MCF 10A (cell line): ENCODE measurements at regions not wholly inside any gene's neighbourhood (a gene's known extent, or its start where the extent isn't known, plus 50 kb on each side); places are given as distances from the start of the nearest gene placed in this dataset.

Experiments used
- BruUV-seq: library from RNA; stranded (reverse); fragments of 400-500 nt; replicated peaks from 2 replicates; lab custom pipeline; 2021; lab: Mats Ljungman, UMichigan
- CTCF ChIA-PET: fragments of 300-600 bp; sonication (Branson Sonifier 250); formaldehyde crosslinking; extraction: SDS; loops from one replicate; lab custom pipeline; 2021; ENCODE audit warnings: antibody characterized with exemption, inconsistent platforms; lab: Yijun Ruan, JAX
- POLR2A ChIA-PET: fragments of 300-600, 350-650 bp; sonication (Branson Sonifier 250); formaldehyde crosslinking; extraction: SDS; loops from one replicate; lab custom pipeline; 2020; ENCODE audit warnings: antibody characterized with exemption, inconsistent platforms; lab: Yijun Ruan, JAX
- DNase-seq: peaks from one replicate; pipeline ENCODE4 v3.0.0-alpha.2; 2018; ENCODE audit not compliant: unreplicated experiment
- H3K27ac Mint-ChIP-seq: one replicate; pipeline ENCODE4 v1.8.0; 2022; ENCODE audit warnings: mild to moderate bottlenecking, low read depth, mixed read lengths; ENCODE audit not compliant: unreplicated experiment
- H3K27me3 Mint-ChIP-seq: one replicate; pipeline ENCODE4 v1.8.0; 2022; ENCODE audit warnings: mixed read lengths; ENCODE audit not compliant: insufficient read depth, unreplicated experiment
- H3K36me3 Mint-ChIP-seq: one replicate; pipeline ENCODE4 v1.8.0; 2022; ENCODE audit warnings: mild to moderate bottlenecking, moderate library complexity, mixed read lengths; ENCODE audit not compliant: insufficient read depth, unreplicated experiment
- H3K4me1 Mint-ChIP-seq: one replicate; pipeline ENCODE4 v1.8.0; 2022; ENCODE audit warnings: mixed read lengths; ENCODE audit not compliant: insufficient read depth, unreplicated experiment
- H3K4me3 Mint-ChIP-seq: one replicate; pipeline ENCODE4 v1.8.0; 2022; ENCODE audit warnings: mild to moderate bottlenecking, moderate library complexity, mixed read lengths; ENCODE audit not compliant: unreplicated experiment
- H3K9me3 Mint-ChIP-seq: one replicate; pipeline ENCODE4 v1.8.0; 2022; ENCODE audit warnings: mixed read lengths; ENCODE audit not compliant: unreplicated experiment
- CTCF ChIP-seq: fragments of 200-600 bp; IDR thresholded peaks from one replicate; pipeline ENCODE4 v1.8.0; 2022; ENCODE audit warnings: antibody characterized with exemption, mild to moderate bottlenecking; ENCODE audit not compliant: unreplicated experiment
- intact Hi-C: fragments of 100-400 bp; cut with micrococcal nuclease; formaldehyde crosslinking; loops from 2 replicates; pipeline ENCODE4 v1.14.1; 2022

- Mint-ChIP-seq H3K4me1 (no peaks in the 10 kb centered on the region), H3K27me3 (no peaks in the 10 kb centered on the region), H3K36me3 (no peaks in the 10 kb centered on the region), H3K4me3 (no peak overlapping the region), H3K9me3 (peaks cover 31% of the 10 kb centered on the region), H3K27ac (no peak overlapping the region)
- ChIA-PET POLR2A (no interaction called here), CTCF (no interaction called here)
- BruUV-seq = no TSS peak
- no peak for TF ChIP-seq CTCF
- no peak for DNase-seq
- intact Hi-C loops = no loop called here
Measured at GRCh38 chr16:5762362-5762761, 664.8 kb upstream of the EEF2KMT start.

- ChIA-PET POLR2A (no interaction called here), CTCF (no interaction called here)
- Mint-ChIP-seq H3K4me1 (no peaks in the 10 kb centered on the region), H3K4me3 (no peak overlapping the region), H3K9me3 (peaks cover 32% of the 10 kb centered on the region), H3K27ac (no peak overlapping the region), H3K27me3 (no peaks in the 10 kb centered on the region), H3K36me3 (no peaks in the 10 kb centered on the region)
- no peak for TF ChIP-seq CTCF
- intact Hi-C loops = no loop called here
- no TSS peak for BruUV-seq
- no peak for DNase-seq
Measured at GRCh38 chr16:5761592-5761991, 664.0 kb upstream of the EEF2KMT start.

DNA sequence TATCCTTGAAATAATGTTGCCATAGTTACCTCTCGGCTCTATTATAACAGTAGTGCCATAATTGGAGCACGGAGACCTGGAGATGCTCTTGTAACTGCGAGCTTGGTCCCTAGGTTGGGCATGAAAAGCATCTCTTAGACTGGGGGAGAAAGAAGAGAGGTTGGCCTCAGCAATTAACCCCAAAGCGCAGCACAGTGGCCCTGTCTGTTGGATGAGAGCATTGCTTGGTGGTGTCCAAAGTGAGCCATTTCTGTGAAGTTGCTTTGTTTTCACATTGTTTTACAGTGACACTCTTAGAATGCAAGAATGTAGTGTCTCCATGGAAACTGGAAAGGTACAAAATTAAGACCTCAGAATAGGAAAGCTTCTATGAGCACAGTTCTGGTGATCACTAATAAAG is 660.7 kb upstream of the EEF2KMT start:
- Mint-ChIP-seq H3K9me3 (peaks cover 32% of the 10 kb centered on the region), H3K4me1 (no peaks in the 10 kb centered on the region), H3K4me3 (no peak overlapping the region), H3K36me3 (no peaks in the 10 kb centered on the region), H3K27me3 (no peaks in the 10 kb centered on the region), H3K27ac (no peak overlapping the region)
- intact Hi-C loops = no loop called here
- POLR2A ChIA-PET = interaction anchor here (0.6 kb wide), 1 partner anchor 38 kb away, joined by 4 read pairs; no protein-coding TSS in a partner anchor
- BruUV-seq = no TSS peak
- no peak for TF ChIP-seq CTCF
- CTCF ChIA-PET = interaction anchor here (0.6 kb wide), 1 partner anchor 100 kb away, joined by 3 read pairs; no protein-coding TSS in a partner anchor
- no peak for DNase-seq

DNA sequence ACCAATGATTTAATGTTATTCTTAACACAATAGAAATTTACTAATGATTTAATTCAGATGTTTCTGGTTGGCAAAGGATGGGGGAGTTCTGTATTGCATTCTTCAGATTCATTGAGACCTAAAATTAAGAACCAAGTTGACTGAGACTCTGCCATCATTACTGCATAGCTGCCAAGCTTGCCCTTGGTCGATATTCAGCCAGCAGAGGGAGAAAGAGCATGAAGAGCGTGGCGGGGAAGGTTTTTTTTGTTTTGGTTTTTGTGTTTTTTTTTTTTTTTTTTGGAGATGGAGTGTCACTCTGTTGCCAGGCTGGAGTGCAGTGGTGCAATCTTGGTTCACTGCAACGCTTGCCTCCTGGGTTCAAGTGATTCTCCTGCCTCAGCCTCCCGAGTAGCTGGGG is 659.4 kb upstream of the EEF2KMT start:
- POLR2A ChIA-PET = no interaction called here
- intact Hi-C loops = no loop called here
- Mint-ChIP-seq H3K27me3 (no peaks in the 10 kb centered on the region), H3K36me3 (no peaks in the 10 kb centered on the region), H3K4me3 (no peak overlapping the region), H3K27ac (no peak overlapping the region), H3K9me3 (peaks cover 37% of the 10 kb centered on the region), H3K4me1 (no peaks in the 10 kb centered on the region)
- TF ChIP-seq CTCF = no peak
- no peak for DNase-seq
- no TSS peak for BruUV-seq
- CTCF ChIA-PET = interaction anchor here (0.6 kb wide), 1 partner anchor 63 kb away, joined by 3 read pairs; no protein-coding TSS in a partner anchor
